GM21367 (cell line): ENCODE measurements at regions not wholly inside any gene's neighbourhood (a gene's known extent, or its start where the extent isn't known, plus 50 kb on each side); places are given as distances from the start of the nearest gene placed in this dataset.

ENCODE experiments used
- ATAC-seq: cut with Tn5 transposase; IDR thresholded peaks from one replicate; pipeline ENCODE4 v1.9.1; 2021; ENCODE audit not compliant: unreplicated experiment

DNA sequence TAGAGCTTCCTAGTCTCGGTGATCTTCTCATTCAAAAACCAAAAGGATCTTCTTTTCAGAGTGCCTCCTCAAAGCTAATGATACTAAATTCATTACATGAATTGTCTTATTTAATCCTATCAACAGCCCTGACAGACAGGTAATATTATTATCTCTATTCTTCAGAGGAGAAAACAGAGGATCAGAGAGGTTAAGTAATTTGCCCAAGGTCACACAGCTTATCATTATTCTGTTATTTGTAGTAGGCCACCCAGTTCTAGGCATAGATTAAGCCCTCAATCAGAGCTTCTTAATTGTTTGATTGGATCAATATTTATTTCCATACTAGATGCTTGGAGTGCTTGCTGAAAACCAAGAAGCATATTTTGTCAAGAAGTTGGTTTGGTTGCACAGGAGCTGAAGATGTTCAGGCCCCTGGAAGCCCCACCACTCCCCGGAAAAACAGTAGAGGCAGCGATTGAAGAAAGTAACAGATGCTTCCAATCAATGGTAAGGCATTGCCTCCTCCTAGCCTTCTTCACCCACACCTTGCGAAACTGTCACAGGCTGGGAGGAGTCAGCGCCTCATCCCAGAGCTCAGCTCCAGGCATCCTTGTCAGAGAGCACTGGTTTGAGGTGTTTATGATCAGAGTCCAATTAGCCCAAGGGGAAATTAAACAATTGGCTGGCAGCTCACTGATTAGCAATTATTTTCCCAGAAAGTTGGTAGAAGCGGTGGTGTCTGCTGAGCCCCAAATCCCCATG, 487.2 kb downstream of the BCL11A start:
- ATAC-seq, result no peak

DNA sequence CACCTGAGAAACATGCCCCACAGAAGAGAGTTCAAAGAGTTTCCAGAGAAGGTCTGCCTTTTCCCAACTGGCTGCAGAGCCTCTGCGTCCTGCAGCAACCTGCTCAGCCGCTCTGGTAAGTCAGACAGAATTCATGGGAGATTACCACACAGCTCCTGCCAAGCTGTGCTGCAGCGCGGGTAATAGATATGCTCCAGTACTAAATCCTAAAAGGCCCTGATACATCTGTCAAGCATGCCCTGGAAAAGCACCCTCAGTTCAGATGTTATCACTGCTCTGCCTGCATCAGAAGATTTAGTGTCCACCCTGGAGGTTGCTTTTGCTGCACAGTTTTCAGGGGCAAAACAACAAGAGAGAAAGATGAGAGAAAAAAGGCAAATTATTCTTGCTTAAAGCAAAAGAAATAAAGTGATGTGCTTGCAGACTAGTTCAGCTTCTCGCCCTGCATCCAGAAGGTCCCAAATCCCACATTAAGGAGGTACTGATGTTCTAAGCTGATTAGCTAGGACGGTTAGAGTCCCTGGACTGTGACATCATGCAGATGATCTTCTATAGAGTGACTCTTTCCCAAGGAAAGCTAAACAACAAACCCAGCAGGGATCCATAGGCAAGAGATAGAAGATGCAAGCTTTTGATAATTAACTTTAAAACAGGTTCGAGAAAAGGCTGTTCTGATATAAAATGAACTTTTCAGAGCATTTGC, 488.6 kb downstream of the BCL11A start:
- no peak for ATAC-seq

DNA sequence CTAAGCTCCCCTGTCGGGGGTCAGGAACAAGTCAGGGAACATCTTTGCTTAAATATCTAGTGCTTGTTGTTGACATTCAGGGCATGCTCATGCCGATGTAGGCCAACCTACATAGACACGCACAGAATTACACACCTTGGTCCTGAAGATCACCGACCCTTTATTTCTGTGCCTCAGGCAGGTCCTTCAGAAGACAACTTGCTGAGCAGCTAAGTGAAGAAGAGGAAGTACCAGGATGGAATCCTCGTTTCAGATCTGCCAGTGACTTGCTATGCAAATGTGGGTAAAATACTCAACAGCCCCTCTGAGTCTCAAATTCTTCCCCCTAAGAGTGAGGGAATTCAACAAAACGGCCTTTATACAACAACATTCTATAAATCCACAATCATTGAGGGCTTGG, 494.7 kb downstream of the BCL11A start:
- peak; percentile 53 for ATAC-seq

DNA sequence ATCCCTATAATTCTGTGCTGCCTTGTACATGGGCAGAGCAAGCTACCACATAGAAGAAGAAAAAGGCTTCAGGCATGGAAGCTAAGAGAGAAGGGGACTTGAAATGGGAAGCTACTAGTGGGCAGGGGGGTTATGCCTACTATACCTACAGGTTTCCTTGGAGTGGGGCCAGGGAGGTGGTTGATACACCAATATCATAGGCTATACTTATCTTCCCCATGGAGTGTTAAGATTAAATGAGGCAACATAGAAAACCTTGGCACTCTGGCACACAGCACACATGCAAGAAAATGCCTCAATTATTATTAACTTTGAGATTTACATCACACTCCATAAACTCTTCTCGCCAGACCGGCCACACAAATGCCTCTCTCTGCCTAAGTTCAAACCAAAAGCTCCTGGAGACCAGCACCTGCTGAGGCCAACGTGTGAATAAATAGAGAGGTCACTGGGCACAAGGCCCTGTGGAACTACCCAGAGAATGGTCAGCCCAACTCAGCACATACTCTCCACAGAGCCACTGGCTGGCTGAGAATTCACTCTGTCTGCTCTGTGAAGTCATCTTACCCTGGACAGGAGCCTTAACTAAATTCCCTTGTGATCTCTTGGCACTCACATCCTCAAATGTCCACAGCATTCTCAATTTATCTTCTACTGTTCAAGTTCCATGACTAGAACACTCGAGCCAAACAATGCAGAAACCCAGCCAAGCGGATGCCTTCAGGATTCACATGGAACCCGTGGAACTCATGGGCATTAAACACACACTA, 498.7 kb downstream of the BCL11A start:
- ATAC-seq, result no peak

DNA sequence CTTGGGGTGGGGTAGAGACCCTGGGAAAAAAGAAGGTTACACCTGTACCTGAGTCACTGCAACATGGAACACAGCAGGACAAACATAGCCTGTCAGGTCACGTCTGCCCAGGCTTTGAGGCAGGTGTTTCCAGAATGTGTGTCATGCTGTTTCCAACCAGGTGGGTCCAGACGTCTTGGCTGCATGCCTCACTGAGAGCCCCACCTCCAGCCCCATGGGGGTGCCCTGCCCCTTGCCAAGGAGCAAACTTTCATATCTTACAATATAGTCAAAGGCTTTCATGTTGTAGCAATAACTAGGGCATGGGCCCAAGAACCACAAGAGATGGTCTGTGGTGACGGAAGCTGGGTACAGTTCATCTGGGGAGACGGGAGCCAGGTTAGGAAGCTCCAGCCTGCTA, 499.7 kb downstream of the BCL11A start:
- ATAC-seq, result no peak

DNA sequence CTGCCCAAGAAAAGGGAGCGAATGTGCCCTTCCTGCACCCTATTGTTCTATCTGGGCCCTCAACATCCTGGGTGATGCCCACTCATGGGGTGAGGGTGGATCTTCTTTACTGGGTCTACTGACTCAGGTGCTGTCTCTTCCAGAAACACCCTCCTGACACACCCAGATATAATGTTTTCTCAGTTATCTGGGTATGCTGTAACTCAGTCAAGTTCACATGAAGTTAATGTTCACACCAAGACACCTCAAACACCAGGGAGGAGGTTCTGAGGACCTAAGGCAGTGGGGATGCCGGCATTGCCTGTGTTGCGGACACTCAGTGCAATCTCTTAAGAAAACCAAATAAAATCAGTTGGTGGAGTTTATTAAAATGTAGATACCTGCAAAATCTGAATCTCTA, 500.9 kb downstream of the BCL11A start:
- no peak for ATAC-seq

DNA sequence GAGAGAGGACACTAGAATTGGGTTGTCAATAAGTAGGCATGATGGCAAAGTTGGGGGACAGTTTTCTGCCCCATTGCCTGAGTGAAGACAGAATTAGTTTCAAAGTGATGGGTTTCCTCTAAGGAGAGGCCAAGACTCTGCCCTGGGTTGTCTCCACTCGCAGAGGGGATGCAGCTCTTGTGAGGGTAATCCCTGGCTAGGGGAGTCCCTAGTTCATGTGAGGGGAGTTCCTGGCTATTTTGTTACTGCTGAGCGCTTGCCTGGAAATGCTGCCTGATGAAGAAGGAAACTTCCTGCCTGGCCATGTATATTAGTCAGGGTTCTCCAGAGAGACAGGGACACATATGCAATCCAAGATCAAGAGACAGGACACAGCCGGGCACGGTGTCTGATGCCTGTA, 501.5 kb downstream of the BCL11A start:
- no peak for ATAC-seq

DNA sequence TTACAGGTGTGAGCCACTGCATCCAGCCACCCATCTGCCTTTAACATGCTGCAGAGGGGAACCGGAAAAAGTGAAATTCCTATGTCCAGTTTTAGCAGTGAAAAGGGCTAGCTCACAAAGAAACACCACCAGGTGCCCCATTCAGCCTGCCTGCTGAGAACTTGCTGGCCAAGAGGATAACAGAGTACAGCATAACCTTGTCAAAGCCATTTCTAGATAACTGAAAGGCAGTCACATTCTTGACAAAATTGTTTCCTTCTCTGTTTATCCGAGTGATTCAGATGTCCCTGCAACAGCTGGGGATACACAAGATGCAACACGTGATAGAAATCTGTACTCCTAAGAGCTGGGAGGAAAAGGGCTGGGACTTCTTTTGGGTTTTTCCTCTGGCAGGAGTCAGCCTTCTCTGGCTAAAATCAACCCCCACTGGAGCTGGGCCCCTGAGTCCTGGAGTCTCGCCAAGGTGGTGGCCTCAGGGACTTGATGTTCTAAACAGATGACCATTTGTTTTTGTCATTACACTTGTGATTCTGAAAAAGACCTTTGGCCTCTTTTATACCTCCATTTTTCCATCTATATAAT, 505.4 kb downstream of the BCL11A start:
- no peak for ATAC-seq

DNA sequence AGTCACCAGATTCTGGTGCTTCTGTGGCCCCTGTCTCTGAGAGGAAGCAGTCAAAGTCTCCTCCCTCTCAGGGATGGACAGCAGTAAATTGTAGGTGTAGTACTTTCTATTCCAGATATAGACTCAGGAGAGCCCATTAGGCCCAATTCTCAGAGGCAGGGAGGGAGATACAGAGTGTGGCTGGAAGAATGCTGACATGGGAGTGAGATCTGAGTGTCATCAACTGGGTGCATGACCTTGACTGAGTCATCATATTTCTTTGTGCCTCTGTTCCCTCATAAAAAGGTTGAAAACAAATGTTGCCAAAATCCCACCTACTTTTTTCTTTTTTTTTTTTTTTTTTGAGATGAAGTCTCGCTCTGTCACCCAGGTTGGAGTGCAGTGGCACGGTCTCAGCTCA, 506.1 kb downstream of the BCL11A start:
- ATAC-seq, result no peak

DNA sequence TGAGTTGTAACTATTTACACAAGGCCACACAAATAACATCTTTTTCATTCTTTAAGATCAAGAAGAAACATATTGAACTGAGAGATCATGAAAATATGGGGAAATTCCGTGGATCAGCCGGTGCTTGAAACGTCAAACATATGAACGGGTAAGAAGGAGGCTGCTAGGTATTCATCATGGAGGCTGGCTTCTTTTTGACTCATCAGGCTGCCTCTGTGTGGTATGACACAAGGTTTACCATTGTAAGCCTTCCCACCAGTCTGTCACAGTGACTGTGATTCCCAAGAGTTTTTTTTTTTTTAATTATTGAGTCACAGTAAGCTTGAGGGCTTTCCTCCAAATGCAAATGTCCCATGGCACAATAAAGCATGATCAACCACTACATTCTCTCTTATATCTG, 506.9 kb downstream of the BCL11A start:
- ATAC-seq, result no peak

DNA sequence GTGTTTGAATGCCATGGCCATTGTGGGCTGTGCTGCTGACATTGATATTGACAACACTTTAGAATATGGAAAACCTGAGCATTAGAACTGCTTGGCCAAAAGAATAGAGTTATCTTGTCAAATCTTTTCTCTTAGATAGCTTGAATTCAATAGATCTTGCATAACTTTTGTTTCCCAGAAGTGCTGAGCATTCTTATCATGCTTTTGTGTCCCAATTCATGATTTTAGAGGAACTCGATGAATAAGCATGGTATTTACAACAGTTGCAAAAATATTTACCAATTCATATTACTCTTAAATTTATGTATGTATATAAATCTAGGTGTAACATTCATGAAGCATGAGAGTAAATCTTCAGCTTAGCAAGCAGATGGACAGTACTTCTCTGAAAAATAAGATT, 508.0 kb downstream of the BCL11A start:
- ATAC-seq, result no peak

DNA sequence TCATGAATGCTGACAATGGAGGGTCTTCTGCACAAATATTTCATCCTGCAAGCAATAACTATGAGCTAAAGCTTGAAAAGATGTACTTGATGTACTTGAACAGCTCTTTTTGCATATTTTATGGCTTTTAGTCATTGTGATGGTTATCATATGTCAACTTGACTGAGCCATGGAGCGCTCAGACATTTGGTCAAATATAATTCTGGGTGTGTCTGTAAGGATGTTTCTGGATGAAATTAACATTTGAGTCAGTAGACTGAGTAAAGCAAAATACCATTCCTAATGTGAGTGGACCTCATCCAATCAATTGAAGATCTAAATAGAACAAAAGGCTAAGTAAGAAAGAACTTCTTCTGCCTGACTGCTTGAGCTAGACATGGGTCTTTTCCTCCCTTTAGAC, 509.0 kb downstream of the BCL11A start:
- ATAC-seq, result no peak

DNA sequence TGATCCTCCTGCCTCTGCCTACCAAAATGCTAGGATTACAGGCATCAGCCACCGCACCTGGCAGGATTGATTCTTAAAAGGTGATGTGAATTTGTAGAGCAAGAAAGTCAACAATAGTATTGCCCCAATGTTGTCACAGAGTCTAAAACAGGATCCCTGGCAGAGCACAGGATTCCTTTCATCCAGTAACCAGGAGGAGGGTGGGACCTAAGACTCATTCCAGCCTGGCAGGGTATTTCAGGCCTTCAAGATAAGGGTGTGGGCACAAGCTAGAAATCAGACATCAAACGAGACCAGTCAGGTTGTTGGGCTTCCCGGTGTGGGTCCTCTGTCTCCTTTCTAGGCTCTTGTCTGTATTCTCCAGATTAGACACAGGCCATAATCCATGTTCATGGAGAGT, 511.4 kb downstream of the BCL11A start:
- ATAC-seq, result no peak

DNA sequence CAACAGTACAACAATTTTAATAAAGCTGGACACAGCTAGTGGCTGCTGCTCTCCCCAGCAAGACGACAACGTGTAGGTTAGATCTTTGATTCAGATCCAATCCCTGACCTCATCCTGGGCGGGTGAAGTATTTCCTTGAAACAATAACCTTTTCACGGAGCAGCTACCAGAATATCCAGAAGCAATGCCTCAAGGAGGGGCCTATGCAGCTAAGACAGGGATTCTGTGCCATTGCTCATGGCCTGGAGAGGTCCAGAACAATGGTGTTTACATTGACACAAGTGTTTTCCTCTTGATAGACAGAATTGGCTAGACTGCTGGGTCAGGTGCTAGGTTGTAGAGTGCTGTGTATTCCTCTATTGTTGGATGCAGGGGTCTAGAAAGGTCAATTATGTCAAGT, 520.1 kb downstream of the BCL11A start:
- ATAC-seq, result no peak

DNA sequence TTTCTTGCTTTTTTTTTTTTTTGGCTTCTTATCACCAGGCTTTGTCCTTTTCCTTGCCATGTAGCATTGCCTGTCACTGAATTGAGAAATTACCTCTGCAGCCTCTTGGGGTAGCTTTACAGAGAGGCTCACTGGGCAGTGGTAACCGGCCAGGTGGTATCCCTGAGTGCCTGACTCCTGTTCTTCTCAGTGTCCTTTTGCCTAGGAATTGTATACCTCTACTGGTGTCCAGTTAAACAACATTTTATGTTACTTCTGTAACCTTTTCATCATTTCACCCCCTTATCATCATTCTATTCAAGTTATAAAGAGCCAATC, 523.9 kb downstream of the BCL11A start:
- no peak for ATAC-seq

DNA sequence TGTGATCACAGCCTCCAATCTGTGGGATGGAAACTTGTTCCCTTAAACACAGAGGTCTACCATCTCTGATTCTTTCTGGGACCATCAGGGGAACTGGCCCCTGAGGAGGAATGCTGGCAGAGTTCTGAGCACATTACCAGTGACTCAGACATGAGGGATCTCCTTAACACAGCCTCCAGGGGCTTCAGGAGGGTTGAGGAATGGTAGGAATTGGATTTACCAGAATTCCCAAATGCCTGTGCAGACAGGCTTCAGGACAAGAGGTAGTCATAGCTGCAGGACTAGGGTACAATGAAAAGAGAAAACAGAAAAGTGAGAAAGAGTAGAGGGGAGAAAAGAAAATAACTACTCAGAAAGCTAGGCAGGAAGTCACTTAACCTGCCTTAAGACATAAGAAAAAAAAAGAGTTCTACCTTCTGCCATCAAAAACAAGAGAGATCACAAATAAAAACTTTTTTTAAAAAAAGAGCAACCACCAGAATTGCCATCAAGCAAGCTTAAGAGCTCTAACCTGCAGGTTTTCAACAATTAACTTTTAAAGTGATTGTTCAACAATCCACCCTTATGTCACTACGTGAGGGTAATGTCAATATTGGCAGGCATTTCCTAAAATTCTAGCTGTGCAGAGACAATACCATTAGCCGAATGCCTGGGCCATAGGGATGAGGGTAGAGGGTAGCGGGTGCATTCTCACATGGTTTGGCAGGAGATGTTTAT, 524.4 kb downstream of the BCL11A start:
- no peak for ATAC-seq

DNA sequence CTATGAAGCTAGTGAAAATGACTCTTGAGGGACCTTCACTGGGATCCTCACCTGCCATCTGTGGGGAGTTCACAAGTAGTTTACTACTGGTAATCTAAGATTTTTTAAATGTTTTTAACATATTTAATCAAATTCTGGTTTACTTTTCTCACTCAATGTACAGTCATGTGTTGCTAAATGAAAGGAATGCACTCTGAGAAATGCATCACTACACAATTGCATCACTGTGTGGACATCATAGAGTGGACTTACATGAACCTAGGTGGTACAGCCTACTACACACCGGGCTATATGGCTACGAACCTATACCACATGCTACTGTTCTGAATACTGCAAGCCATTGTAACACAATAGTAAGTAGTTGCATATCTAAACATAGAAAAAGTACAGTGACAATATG, 528.0 kb downstream of the BCL11A start:
- ATAC-seq, result no peak

DNA sequence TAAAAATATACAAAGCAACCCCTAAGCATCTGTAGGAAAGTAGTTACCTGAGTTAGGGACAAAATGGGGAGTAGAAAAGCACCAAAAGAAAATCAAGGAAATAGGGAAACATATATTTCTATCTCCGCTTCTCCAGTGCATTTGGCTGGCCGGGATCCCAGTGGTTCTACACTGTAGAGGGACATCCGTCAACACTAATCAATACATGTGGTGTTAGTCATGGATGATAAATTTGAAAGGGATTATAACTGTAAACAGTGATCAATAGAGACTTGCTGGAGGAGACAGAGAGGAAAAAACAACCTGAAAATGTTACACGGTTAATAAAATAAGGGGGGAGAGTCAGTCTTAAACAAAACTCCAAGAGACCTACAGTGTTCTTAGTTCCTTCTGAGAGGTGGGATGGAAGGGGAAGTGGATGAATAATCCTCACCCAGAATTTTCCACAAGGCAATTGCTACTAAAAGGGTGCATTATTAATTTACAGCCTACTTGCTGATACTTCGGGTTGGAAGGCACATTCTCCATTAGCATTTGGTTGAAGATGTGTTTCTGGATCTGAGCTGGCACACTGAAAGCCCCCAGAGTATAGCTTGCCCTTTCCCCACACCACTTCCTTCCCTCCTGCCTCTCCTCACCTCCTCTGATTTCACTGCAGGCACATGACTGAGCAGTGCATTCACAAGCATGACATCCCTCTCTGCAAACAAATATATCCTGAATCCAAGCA, 530.0 kb downstream of the BCL11A start:
- ATAC-seq, result no peak

DNA sequence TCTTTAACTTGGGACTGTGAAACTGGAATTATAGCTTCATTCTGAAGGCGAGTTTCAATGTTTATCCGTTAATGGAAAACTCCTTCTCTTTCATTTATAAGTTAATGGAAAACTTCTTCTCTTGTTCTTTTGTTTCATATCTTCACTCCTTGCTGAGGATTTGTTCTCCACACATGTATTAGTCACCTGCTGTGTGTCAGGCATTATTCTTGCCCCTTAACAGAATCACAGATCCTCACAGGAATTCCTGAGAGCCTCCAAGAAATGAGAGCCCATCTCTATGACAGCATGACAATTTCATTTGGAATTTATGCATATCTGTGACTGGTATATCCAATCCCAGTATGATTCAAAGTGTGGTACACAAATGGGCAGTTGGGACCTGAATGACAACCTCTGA, 545.8 kb downstream of the BCL11A start:
- no peak for ATAC-seq

DNA sequence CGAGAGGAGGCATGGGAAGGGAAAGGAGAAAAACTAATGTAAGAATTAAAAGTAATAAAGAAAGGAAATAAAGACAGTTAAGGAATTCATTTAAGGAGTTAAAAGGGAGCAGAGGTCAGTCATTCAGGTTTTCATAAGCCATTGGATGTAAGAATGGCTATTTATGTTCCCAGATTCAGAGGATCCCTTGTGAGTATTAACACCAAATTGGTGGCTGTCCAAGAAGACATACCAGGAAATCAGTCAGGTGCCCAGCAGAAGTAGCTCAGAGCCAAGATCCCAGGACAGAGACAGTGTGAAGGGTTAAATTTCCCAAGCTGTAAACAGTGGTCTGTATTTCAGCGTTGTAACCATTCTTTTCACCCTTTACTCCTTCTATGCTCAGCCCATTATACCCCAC, 550.4 kb downstream of the BCL11A start:
- no peak for ATAC-seq
